Anterior cingulate cortex (tissue), 58 donors: ENCODE measurements at regions not wholly inside any gene's neighbourhood (a gene's known extent, or its start where the extent isn't known, plus 50 kb on each side); places are given as distances from the start of the nearest gene placed in this dataset.
"Not testable (repeated sequence)": the region's sequence is repeated elsewhere in the genome, so short reads cannot be mapped to it uniquely, and the experiment has no call there.

Experiments
- DNase-seq, 58 donors: peaks; one replicate each; lab custom pipeline; 2025; lab: John Stamatoyannopoulos, UW

GRCh38 chr6:77011929-77012545 is 451.3 kb downstream of the HTR1B start:
- DNase-seq = no peak

- DNase-seq = no peak
Measured at GRCh38 chr6:77010931-77011542, 452.3 kb downstream of the HTR1B start.

GRCh38 chr6:76992553-76992952 is 470.7 kb downstream of the HTR1B start:
- DNase-seq = no peak

DNA sequence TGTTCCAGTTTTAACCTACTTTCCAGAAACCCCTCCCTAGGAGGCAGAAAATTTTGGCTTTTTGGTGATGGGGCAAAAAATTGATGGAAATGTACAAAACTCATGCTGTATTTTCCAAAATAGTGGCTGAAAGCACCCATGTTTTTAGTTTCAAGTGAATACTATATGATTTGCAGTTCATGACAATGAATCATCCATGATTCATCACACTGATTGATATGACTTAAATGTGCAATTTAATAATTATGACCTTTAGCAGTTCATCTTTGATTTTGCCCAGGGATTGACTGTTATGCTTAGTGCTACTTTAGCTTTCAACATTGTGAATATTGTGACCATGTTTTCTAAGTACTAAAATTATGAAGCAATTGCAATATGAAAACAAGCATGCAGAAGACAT is 478.7 kb downstream of the HTR1B start:
- no peak for DNase-seq

DNA sequence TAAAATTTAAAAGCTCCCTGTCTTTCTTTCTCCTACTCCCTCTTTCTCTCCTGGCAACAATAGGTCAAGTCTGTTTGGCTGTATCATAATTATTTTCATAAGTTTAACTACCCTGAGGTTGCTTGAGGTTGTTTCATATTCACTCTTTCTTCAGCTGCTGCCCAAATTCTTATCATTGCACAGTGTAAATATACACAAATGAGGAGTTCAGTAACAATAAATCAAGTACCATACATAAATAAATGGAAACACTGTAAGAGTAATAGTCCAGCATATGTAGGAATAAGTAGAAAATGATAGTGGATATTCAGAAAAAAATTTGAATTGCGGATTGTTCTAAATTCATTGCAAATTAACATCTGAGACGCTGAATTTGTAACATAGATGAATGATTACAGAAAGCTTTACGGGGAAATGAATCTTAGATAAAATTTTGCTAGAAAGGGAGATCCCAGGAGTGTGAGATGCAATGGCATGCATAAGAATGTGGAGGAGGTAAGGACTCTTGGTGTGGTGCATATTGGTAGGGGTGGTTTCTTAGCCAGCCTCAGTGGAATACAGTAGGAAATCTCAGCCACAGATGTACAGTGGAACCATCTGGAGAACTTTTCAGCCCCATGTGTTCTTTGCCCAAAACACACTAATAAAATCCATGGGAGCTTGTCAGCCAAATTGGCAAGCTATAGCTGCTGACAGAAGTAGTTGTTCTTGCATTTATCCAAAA is 480.7 kb downstream of the HTR1B start:
- DNase-seq = no peak

DNA sequence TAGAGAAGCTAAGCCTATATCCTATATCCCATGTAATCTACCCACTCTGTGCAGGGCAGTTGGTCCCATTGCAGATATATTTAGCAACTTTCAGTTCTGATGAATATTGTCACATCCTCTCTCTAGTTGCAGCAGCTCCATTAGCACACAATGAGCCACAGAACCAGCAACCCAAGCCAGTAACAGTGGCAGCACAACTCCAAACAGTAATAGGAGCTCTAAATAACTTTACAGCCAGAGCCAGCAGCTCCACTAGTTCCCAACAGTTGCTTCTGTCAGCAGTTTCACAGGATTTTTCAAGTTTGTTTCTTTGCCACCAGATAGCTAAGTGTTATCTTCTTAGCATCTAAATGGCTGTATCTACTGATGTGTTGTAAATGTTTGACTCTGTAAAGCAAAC is 490.8 kb downstream of the HTR1B start:
- DNase-seq = no peak

- DNase-seq = not testable (repeated sequence)
Measured at GRCh38 chr6:76959177-76959576, 504.1 kb downstream of the HTR1B start.

- no peak for DNase-seq
Measured at GRCh38 chr6:76942203-76942966, 520.9 kb downstream of the HTR1B start.

GRCh38 chr6:76940191-76940590 is 523.1 kb downstream of the HTR1B start:
- DNase-seq = no peak

GRCh38 chr6:76914737-76915136 is 548.6 kb downstream of the HTR1B start:
- no peak for DNase-seq

DNA sequence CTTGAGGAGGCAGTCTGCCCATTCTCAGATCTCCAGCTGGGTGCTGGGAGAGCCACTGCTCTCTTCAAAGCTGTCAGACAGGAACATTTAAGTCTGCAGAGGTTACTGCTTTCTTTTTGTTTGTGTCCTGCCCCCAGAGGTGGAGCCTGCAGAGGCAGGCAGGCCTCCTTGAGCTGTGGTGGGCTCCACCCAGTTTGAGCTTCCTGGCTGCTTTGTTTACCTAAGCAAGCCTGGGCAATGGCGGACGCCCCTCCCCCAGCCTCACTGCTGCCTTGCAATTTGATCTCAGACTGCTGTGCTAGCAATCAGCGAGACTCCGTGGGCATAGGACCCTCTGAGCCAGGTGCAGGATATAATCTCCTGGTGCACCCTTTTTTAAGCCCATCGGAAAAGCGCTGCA is 557.8 kb downstream of the HTR1B start:
- DNase-seq = not testable (repeated sequence)

GRCh38 chr6:76892542-76892941 is 570.7 kb downstream of the HTR1B start:
- no peak for DNase-seq

DNA sequence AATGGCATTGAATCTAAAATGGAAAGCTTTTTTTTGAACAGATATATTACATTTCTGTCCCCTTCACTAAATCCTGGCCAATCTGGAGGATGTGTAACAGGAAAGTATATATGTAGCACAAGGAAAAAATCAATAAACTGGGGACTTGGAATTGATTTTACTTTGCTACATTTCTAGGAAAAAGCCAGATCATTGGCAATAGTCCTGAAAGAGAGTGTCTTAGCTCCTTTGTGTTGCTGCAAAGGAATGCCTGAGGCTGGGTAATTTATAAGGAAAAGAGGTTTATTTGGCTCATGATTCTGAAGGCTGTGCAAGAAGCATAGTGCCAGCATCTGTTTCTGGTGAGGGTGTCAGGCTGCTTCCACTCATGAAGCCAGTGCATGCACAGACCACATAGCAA is 574.9 kb downstream of the HTR1B start:
- no peak for DNase-seq

- no peak for DNase-seq
Measured at GRCh38 chr6:76886900-76887299, 576.4 kb downstream of the HTR1B start.

DNA sequence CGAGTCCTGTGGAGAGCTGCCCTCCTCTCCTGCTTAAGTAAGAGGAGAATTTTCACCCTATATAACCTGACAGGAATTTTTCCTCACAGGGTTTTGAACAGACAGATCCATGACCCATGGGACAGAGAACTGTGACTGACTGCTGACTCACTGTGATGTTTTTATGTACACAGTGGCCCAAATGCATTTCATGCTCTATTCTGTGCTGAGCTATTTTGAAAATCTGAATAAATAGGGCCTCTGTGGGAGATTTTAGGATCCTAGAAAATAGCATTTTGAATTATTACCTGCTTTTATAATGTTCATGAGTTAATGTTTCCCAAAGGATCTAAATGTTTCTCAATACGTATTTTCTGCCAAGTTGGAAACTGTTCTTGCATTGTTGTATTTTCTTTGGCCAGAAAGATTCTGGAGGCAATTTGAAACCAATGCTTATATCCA is 577.4 kb downstream of the HTR1B start:
- DNase-seq = no peak

GRCh38 chr6:76881414-76881813 is 581.9 kb downstream of the HTR1B start:
- no peak for DNase-seq

DNA sequence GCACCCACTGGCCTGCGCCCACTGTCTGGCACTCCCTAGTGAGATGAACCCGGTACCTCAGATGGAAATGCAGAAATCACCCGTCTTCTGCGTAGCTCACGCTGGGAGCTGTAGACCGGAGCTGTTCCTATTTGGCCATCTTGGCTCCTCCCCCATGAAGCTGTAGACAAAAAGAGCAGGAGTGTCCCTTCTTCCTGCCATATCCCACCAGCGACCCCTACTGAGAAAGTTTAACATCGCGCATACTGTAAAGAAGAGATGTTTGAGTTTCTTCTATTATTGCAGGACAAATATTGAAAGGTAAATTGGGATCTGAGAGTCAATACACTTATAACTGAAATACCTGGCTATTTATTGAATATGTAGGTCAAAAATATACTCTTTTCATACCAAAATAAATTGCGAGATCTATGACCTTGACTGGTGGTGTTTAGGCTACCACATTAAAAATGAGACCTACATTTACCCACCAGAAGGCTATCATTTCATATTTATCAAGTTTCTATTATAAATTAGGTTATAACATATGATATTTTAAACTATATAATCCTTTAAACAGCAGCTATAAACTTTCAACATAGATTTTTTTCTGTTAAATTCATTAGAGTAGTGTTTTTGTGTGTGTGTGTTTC is 586.3 kb downstream of the HTR1B start:
- DNase-seq = peak in 2 of 58 donors; percentile 1 to 4

DNA sequence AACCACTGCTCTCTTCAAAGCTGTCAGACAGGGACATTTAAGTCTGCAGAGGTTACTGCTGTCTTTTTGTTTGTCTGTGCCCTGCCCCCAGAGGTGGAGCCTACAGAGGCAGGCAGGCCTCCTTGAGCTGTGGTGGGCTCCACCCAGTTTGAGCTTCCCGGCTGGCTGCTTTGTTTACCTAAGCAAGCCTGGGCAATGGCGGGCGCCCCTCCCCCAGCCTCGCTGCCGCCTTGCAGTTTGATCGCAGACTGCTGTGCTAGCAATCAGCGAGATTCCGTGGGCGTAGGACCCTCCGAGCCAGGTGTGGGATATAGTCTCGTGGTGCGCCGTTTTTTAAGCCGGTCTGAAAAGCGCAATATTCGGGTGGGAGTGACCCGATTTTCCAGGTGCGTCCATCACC is 586.9 kb downstream of the HTR1B start:
- DNase-seq = not testable (repeated sequence)

GRCh38 chr6:76867182-76867581 is 596.1 kb downstream of the HTR1B start:
- DNase-seq = no peak

DNA sequence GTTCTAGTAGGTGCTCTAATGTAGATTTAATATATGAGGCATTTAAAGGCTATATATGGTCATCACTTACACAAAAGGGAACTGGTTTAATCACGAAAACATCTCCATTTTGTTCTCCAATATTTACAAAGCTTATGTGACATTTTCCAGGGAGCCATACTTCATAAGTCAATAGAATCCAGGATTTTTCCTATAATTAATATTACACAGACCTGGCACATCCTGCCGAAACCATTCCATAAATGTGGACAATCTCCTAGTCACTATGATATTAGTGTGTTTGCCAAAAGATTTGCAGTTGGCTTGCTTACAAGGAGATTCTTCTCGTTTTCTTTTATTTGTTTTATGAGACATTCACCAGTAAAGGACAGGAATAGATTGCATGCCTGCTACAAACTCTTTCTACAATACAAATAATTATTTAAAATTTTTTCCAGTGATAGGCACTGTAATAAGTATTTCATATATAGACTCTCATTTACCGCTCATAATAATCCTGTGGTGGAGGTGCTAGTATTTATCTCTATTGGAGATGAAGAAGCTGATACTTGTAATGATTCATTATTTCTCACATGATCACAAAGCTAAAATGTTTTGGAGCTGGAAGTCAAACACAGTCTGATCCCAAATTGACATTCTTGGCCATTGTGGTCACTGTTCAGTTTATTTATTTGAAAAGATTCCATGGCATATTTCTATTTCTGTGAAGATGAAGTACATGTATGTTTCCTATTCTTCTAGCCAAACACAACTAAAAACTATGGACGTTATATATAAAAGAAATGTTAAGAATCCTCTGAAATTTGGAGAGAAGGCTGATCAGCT is 597.0 kb downstream of the HTR1B start:
- DNase-seq = no peak
